ENCODE measurements at regions not wholly inside any gene's neighbourhood (a gene's known extent, or its start where the extent isn't known, plus 50 kb on each side); places are given as distances from the start of the nearest gene placed in this dataset.

DNA sequence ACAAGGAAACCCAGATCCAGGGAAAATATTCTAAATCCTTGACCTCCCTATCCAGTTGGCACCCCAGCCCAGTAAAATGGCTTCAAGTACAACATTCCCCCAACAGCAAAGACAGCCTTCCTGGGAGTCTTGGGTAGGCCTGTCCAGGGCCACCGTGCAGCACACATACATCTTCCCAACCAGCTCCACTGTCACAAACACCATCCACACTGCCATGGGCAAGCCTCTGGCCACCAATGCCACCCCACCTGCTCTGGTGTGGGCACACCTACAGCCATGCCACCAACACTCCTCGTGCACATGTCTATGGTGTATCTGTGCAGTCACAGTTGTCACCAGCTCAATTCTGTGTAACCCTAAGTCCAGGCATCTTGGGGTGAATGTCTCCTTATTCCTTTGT is 193.2 kb downstream of the DAD1 start:
- TF ChIP-seq EZH2 (IDR thresholded peaks at IDR 0.05; ENCODE audit: borderline replicate concordance, insufficient read depth, low read depth, low read length, poor library complexity, severe bottlenecking): no peak
- TF ChIP-seq, protein P1, sequence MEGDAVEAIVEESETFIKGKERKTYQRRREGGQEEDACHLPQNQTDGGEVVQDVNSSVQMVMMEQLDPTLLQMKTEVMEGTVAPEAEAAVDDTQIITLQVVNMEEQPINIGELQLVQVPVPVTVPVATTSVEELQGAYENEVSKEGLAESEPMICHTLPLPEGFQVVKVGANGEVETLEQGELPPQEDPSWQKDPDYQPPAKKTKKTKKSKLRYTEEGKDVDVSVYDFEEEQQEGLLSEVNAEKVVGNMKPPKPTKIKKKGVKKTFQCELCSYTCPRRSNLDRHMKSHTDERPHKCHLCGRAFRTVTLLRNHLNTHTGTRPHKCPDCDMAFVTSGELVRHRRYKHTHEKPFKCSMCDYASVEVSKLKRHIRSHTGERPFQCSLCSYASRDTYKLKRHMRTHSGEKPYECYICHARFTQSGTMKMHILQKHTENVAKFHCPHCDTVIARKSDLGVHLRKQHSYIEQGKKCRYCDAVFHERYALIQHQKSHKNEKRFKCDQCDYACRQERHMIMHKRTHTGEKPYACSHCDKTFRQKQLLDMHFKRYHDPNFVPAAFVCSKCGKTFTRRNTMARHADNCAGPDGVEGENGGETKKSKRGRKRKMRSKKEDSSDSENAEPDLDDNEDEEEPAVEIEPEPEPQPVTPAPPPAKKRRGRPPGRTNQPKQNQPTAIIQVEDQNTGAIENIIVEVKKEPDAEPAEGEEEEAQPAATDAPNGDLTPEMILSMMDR (IDR thresholded peaks at IDR 0.05): no peak
